ENCODE measurements at regions not wholly inside any gene's neighbourhood (a gene's known extent, or its start where the extent isn't known, plus 50 kb on each side); places are given as distances from the start of the nearest gene placed in this dataset.

- TF ChIP-seq ZFP30 (CRISPR knock-in tag; IDR thresholded peaks at IDR 0.05) (no peak), ESRRG (CRISPR knock-in tag; IDR thresholded peaks at IDR 0.05) (no peak), ZNF70 (CRISPR knock-in tag; IDR thresholded peaks at IDR 0.05) (no peak), ZNF8 (CRISPR knock-in tag; IDR thresholded peaks at IDR 0.05) (no peak), PPARA (CRISPR knock-in tag; IDR thresholded peaks at IDR 0.05; ENCODE audit: borderline replicate concordance) (no peak), BACH2 (CRISPR knock-in tag; IDR thresholded peaks at IDR 0.05; ENCODE audit: borderline replicate concordance) (no peak), TCF4 (CRISPR knock-in tag; IDR thresholded peaks at IDR 0.05; ENCODE audit: borderline replicate concordance) (no peak), SNAI2 (CRISPR knock-in tag; IDR thresholded peaks at IDR 0.05) (no peak), OSR1 (CRISPR knock-in tag; IDR thresholded peaks at IDR 0.05) (no peak)
- TF ChIP-seq, protein P1, sequence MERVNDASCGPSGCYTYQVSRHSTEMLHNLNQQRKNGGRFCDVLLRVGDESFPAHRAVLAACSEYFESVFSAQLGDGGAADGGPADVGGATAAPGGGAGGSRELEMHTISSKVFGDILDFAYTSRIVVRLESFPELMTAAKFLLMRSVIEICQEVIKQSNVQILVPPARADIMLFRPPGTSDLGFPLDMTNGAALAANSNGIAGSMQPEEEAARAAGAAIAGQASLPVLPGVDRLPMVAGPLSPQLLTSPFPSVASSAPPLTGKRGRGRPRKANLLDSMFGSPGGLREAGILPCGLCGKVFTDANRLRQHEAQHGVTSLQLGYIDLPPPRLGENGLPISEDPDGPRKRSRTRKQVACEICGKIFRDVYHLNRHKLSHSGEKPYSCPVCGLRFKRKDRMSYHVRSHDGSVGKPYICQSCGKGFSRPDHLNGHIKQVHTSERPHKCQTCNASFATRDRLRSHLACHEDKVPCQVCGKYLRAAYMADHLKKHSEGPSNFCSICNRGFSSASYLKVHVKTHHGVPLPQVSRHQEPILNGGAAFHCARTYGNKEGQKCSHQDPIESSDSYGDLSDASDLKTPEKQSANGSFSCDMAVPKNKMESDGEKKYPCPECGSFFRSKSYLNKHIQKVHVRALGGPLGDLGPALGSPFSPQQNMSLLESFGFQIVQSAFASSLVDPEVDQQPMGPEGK (CRISPR knock-in tag; IDR thresholded peaks at IDR 0.05; ENCODE audit: borderline replicate concordance), result no peak
These were observed 149.2 kb upstream of the VEPH1 start for GRCh38 chr3:157652366-157652765.
